Transverse colon (tissue), 4 donors: ENCODE measurements at regions not wholly inside any gene's neighbourhood (a gene's known extent, or its start where the extent isn't known, plus 50 kb on each side); places are given as distances from the start of the nearest gene placed in this dataset.

ENCODE experiments used
- POLR2AphosphoS5 ChIP-seq, 3 donors: sonication (generic); formaldehyde crosslinking; IDR thresholded peaks; one replicate each; pipeline ENCODE4 v1.6.1; 2016; ENCODE audit warnings: antibody characterized with exemption in 3 of 3
- TF ChIP-seq, protein P1 (sequence below), 5 experiments: fragments of 200-600 bp in 3 of 5; fragments of 450-650 bp in 2 of 5; sonication (generic) in 3 of 5; IDR thresholded peaks; 1 replicate in 2 of 5; 2 replicates in 3 of 5; pipeline ENCODE4 v1.5.1; 2016 to 2017; ENCODE audit warnings: antibody characterized with exemption in 5 of 5, inconsistent platforms in 3 of 5, mild to moderate bottlenecking in 2 of 5, moderate library complexity in 1 of 5

DNA sequence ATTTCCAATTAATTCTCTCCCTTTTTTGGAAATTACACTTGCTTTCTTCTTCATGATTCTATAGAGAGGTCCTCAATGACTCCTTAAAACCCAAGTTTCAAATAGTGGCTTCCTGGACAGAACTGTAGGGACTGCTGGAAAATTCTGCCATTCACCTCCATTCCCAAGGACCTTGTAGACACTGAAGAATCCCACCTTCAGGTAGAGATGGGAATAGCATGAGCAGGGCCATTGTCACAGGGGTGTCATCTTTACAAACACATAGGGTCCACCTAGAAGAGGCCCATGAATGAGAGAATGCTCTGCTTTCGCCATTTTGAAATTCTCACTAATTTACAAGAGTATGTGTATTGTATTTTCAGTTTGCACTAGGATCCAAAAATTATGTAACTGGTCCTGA is 701.7 kb upstream of the CELF2 start:
- TF ChIP-seq, protein P1, sequence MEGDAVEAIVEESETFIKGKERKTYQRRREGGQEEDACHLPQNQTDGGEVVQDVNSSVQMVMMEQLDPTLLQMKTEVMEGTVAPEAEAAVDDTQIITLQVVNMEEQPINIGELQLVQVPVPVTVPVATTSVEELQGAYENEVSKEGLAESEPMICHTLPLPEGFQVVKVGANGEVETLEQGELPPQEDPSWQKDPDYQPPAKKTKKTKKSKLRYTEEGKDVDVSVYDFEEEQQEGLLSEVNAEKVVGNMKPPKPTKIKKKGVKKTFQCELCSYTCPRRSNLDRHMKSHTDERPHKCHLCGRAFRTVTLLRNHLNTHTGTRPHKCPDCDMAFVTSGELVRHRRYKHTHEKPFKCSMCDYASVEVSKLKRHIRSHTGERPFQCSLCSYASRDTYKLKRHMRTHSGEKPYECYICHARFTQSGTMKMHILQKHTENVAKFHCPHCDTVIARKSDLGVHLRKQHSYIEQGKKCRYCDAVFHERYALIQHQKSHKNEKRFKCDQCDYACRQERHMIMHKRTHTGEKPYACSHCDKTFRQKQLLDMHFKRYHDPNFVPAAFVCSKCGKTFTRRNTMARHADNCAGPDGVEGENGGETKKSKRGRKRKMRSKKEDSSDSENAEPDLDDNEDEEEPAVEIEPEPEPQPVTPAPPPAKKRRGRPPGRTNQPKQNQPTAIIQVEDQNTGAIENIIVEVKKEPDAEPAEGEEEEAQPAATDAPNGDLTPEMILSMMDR (IDR thresholded peaks at IDR 0.05): no peak
- TF ChIP-seq POLR2AphosphoS5 (IDR thresholded peaks at IDR 0.05): no peak
